HG02678 (cell line): ENCODE measurements at regions not wholly inside any gene's neighbourhood (a gene's known extent, or its start where the extent isn't known, plus 50 kb on each side); places are given as distances from the start of the nearest gene placed in this dataset.
A peak's percentile ranks its signal among the peaks of the same experiment; 100 is the strongest.

Experiments used
- ATAC-seq: cut with Tn5 transposase; IDR thresholded peaks from one replicate; pipeline ENCODE4 v1.9.1; 2021; ENCODE audit warnings: mild to moderate bottlenecking, moderate library complexity; ENCODE audit not compliant: unreplicated experiment

DNA sequence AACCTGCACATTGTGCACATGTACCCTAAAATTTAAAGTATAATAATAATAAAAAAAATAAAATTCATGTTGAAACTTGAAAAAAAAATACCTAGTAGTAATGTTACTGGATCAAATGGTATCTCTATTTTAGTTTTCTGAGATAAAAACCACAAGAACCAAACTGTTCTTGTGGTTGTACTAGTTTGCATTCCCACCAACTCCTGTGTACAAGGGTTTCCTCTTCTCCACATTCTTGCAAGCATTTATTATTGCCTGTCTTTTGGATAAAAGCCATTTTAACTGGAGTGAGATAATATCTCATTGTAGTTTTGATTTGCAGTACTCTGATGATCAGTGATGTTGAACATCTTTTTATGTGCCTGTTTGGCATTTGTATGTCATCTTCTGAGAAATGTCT, 177.7 kb downstream of the KIF20B start:
- no peak for ATAC-seq

DNA sequence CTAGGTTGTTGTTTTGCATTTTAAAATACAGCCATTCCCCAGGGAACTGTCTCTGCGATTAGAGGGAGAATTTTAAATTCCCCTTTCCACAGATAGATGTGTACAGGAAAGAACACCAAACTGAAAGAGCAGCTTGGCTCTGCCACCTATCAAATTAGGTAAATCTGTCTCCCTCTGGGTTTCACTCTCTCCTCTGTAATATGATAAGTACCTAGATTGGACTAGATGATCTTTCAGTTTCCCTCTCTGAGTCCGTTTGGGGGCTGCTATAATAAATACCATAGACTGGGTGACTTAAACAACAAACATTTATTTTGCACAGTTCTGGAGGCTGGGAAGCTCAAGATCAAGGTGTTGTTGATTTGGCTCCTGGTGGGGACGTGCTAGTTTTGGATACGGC, 186.0 kb downstream of the KIF20B start:
- ATAC-seq, result peak; percentile 58

DNA sequence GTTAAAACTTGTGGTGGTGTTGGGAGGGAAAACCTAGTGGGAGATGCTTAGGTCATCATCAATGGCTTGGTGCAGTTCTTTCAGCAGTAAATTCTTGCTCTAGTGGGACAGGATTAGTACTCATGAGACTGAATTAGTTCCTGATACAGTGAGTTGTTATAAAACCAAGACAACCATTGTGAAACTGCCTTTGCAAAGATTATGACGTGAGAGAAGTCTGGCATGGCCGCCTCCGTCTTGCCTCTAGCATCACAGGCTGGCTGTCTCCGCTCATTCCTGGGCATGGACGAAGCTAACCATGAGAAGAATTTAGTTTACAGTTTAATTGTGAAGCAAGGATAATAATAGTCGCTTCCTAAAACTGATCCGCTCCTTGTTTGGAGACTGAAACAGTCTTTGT, 186.4 kb downstream of the KIF20B start:
- peak; percentile 67 for ATAC-seq

DNA sequence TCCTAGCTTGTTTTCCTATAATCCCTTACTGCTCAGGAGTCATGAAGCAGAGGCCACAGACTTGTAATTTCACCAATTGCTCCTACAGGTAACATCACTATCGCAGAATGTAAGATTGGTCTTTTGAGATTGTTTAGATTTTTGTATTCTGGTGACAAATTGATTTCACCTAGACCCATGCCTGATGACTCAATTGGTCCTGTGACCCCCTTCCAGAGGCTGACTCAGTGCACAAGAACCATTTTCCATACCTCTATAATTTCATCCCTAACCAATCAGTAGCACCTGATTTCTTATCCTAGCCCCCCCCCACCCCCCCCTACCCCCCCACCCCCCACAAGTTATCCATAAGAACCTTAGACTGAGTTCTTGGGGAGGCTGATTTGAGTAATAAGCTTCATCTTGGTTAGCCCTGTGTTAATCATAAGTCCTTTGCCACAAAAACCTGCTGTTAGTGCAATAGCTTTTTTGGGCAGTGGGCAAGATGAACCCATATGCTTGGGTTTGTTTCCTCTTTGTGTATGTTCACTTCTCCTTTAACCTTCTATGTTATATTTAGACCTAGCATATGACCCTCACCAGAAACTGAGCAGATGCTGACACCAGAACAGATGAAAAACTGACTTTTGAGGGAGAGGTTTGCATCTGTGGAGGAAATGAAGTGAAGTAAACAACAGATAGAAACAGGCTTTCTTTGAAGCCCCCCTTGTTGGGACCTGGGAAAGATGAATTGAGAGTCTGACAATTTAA, 187.1 kb downstream of the KIF20B start:
- peak; percentile 76 for ATAC-seq

DNA sequence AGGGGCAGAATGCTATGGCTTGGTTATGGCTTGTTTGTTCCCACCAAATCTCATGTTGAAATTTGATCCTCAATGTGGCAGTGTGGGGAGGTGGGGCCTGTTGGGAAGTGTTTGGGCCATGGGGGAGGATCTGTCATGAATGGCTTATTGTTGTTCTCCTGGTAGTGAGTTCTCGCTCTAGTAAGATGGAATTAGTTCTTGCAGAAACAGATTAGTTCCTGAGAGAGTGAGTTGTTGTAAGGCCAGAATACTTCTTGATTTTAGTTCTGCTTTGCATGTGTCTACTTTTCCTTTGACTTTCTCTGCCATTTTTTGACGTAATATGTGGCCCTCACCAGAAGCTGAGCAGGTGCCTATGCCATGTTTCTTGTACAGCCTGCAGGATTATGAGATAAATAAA, 188.2 kb downstream of the KIF20B start:
- no peak for ATAC-seq

DNA sequence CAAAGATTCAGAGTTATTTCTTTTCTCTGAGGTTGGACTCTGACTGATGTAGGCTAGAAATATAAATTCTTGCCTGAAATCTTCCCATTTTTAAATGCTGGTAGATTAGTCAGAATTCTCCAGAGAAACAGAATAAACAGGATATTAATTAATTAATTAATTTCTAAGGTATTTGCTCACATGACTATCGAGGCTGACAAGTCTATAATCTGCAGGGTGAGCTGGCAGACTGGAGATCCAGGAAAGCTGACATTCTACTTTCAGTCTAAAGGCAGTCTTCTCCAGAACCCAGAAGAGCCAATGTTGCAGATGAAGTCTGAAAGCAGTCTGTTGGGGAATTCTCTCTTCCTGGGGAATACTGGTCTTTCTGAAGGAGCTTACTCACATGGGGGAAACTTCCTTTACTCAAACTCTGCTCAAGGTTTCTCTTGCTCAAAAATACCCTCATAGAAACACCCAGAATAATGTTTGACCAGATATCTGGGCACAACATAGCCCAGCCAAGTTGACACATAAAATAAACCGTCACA, 189.7 kb downstream of the KIF20B start:
- ATAC-seq, result no peak

DNA sequence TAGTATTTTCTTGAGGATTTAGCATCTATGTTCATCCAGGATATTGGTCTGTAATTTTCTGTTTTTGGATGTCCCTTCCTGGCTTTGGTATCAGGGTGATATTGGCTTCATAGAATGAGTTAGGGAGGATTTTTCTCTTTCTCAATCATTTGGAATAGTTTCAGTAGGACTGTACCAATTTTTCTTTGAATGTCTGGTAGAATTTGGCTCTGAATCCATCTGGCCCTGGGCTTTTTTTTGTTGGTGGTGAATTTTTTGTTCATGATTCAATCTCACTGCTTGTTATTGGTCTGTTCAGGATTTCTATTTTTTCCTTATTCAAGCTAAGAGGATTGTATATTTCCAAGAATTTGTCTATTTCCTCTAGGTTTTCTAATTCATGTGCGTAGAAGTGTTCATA, 192.7 kb downstream of the KIF20B start:
- no peak for ATAC-seq

DNA sequence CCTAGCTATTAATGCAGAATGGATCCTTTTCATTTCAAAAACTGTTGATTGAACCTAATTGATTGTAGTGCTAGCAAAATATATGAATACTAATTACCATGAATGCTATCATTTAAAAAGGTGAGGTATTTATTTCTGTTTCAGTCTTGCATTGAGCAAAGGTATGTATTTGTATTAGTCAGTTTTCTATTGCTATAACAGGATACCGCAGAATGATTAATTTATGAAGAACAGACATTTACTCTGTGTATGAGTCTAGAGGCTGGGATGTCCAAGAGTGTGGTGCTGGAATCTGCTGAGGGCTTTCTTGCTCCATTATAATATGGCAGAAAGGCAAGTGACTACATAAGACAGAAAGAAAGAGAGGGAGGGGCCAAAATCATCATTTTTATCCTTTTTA, 199.2 kb downstream of the KIF20B start:
- no peak for ATAC-seq

DNA sequence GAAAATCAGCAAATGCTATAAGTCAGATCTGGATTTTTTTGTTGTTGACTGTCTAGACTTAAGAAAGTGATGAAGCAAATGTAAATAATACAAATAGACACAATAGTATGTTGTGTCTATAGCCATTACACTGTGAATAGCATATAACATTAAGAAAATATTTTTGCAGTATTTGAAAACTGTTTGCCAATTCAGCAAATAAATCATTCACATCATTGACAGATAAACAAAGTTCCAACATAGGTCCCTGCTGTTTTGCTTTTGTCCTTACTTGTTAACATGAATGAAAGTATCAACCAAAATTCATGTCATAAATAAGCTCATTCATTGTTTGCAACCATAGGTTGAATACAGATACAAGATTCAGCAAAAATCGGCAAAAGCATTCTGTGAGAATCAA, 200.5 kb downstream of the KIF20B start:
- ATAC-seq, result no peak

DNA sequence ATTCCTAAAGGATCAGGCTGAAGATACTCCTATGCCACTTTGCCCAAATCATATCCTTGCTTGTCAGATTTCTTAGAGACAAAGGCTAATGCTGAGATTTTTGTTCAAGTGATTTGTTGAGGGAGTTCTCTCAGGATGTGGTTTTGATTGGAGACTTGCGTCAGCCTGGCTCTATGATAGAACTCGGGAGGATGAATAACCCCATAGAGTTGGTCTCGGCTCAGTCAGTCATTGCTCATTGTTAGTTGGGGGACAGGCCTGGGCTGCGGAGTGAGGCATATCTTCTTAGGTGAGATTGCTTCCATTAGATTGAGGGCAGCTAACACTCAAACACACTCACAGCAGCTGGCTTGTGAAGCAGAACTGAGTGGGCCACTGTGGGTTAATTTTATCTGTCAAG, 203.4 kb downstream of the KIF20B start:
- no peak for ATAC-seq

DNA sequence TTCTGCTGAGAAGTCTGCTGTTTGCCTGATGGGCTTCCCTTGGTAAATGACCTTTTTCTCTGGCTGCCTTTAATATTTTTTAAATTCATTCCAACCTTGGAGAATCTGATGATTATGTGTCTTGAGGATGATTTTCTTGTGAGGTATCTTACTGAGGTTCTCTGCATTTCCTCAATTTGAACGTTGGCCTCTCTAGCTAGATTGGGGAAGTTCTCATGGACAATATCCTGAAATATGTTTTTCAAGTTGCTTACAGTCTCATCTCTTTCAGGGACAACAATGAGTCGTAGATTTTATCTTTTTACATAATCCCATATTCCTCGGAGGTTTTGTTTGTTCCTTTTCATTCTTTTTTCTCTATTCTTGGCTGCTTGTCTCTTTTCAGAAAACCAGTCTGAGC, 208.4 kb downstream of the KIF20B start:
- no peak for ATAC-seq

DNA sequence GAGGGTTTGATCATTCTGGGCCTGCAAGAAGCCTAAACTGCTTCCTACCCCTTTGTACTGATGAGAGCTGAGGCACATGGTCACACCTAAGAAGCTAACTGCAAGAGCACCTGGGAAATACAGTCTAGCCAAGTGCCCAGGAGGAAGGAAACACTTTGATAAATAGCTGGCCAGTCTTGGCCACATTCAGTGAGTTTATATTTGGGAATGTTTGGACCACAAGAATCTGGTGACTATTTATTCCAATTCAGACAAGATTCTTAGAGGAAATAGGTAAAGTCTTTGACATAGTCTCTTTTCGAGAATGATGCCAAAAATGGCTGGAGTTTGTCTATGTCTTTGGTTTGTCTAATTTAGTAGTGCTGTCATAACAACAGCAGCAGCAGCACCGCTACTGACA, 213.6 kb downstream of the KIF20B start:
- ATAC-seq, result no peak

DNA sequence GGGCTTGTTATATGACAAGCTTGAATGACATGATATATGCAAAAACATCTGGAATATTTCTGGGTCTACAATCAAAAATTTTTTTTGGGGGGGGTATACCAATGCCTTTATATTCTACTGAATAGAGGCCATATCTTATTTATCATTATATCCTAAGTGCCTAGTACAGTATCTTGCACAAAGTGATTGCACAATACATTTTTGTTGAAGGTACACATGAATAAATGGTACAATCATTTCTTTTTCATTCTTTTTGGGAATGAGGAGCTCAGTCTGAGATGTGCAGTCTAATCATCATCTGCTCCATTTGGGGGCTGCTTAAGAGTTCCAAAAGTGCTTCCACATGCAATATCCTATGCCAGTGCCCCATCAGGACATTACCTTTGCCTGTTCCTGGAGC, 214.6 kb downstream of the KIF20B start:
- ATAC-seq, result no peak

DNA sequence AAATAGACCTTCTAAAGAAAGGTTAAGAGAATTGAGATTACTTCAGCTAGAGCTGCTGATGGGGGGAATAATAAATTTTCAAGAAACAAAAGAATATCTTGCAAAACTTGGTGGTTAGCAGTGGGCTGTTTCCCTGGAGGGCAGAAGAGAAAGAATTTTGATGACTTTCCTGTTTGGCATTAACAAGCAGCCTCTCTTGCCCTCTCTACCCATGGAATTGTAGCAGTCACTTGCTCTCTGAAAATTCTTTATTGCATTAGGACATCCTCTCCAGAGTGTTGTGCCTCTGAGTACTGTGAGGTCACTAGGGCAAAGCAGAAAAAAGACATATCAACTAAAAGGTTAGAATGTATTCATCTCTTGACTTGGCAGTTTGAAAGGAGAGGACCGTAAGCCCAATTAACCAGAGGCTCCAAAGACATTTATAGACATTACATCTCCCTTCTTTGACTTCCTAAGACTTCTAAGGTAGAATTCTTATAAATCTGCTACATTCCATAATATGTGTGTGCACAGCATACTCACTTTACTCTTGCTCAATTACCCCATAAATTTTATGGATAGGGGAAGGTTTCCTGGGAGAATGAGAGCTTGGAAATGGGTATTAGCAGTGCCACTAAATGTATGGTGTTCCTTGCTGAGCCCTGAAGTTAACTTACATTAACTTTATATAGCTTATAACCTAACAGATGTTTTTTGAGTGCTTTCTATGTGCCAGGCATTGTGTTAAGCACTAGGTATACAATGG, 215.3 kb downstream of the KIF20B start:
- ATAC-seq, result no peak

DNA sequence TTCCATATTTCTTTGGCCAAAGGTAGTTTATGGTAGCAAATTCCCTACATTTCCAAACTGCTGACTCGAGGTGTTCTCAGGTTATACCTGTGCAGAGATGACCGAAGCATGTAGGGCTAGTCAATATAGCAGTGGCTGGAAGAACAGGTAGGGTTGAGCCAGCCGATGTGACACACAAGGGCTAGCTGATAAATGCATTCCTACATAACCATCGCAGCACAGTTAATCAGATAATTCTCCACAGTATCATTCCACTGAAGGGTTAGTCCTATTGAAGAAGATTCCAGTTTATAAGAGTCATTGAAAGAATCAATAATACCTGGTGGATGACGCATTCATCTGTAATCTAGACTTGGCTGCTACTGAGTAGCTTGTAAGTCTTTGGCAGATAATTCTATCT, 220.0 kb downstream of the KIF20B start:
- no peak for ATAC-seq

DNA sequence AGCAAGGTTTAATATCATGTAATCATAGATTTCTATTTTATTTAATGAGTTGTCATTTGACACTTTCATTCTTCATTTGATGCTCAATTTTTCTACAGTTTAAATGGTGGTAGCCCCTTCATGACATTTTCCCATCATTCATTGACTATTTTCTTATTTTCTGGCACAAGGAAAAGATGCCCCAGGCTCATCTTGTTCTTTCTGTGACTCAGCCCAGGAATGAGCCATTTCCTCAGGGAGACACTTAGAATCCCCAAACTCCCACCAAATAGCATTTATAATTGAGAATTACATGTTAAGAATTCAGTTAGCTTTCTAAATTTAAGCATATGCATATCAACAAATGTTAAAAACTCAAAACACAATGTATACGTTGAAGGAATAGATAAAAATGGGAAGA, 222.3 kb downstream of the KIF20B start:
- no peak for ATAC-seq

DNA sequence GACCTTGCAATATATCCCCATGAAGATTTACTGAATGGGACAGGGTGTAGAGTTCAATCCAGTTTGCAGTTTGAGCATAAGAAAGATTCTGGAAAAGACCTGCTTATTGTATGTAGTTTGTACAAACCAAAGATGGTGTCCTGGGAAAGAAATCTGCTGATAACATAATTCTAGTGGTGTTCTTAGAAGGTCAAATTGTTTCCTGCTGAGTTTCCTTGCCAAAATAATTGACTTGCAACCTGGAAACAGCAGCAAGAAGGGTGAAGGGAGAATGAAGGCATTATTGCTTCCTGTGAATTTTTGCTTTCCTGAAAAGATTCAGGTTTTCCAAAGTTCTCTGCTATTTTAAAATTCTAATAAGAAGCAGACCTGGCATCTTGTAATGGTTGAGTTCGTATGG, 222.9 kb downstream of the KIF20B start:
- ATAC-seq, result no peak

DNA sequence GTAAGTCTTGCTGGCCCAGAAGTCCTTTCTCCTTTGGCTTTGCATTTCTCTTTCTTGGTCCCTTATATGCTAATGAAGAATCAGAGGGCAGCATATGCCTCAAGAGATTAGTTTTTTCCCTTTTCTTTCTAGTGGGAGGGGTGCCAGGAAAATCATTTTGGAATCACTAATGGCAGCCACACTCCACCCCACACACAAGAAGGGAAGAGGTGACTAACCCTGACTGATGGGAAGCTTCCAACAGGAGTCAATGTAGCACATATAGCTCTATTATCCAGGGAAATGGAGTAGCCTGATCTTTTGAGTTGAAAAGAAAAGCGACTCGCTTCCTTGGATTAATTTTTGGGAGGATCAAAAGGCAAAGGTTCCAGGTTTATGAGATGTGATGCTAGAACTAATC, 225.3 kb downstream of the KIF20B start:
- no peak for ATAC-seq

DNA sequence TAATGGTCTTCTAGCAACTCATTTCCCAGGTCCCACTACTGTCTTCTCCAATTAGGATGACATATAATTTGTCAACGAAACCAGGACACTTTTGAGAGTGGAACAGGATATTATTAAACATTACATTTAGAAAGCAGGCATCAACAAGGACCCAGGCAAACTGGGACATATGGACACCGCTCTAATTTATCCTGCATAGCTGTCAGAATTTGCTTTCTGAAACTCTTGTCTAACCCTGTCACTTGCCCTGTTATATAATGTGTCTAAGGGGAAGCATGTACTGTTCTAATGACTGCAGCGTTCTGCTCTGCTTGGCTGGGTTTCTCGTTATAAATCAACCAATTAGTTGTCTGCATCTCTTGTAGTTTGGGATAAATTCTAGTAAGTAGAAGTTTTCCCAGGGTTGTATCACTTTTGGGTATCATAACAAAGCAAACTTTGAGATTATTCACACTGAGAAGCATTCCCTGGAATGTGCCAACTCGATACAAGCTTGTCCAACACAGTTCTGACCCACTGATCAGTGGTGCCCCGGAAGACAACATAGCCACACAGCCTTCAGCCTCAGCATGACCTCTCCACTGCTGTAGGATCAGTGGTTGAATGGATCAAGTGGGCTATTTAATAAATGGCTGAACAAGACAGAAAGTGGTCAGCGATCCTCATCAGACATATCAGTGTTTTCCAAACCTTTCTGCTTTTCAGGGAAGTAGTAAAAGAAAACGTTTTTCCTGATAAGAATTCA, 228.1 kb downstream of the KIF20B start:
- no peak for ATAC-seq

DNA sequence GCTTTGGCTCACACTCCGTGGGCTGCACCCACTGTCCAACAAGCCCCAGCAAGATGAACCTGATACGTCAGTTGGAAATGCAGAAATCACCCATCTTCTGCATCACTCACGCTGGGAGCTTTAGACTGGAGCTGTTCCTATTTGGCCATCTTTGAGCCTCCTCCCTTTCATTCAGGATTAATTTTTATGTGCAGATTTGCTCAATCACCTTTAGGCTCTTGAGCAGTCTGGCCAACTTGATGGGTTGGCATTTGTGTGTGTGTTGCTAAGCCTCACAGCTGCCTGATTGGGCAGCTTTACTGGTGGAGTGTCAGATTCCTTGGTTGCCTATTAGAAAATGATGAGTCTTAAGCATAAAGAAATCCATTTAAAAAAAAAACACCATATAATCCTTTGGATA, 236.1 kb downstream of the KIF20B start:
- ATAC-seq, result no peak

DNA sequence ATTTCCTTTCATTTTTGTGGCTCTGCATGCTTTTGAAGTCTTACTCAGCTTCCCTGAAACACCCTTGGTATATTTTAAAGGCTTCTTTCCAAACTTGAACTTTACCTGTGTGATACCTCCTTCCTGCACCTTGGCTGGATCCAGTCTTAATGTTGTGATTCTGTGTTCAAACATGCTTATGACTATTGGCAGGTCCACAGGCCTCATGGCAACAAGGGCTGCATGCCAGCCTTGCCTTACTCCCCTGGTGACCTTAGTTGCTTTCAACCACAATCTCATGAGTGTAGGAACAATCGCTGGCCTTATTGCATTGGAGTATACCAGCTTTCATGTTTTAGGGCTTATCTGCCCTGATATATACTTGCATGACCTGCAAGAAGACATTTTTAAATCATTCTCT, 238.7 kb downstream of the KIF20B start:
- no peak for ATAC-seq

DNA sequence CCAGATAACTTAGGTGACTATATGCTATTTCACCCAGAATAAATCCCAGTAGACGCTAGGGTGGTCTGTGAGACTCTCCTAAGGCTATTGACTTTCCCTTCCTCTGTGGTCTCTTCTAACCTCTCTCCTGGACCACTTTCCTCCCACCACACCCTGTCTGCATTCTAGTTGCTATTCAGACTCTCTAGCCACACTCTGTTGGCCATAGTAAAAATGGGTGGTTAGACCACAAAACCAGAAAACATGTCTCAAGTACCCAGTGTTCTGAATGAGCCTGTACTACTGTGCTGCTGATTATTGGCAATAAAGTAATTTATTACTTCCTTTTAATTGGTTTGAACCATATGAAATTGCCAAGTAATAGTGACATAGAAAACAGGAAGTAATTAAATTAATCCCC, 240.8 kb downstream of the KIF20B start:
- peak; percentile 71 for ATAC-seq
